ENCODE measurements at regions not wholly inside any gene's neighbourhood (a gene's known extent, or its start where the extent isn't known, plus 50 kb on each side); places are given as distances from the start of the nearest gene placed in this dataset.

DNA sequence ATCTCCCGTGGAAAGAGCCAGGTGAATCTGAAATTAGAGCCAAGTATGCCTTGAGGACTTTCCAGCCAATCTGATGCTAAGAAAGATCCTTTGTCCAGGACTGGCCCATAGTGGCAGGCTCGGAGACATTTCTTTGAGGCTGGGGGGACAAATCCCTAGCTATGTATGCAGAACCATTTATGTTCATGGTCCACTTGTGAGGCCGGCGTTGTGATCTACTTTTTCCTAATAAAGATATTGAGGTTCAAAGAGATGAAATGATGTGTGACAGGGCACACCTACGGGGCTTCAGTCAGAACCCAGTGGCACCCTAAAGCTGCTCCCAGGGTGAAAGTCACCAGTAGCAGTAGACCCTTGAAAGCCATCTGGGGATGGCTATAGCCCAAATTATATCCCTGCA lies 120.3 kb upstream of the MAFB start:
- Histone ChIP-seq H3K4me1 (ENCODE audit: control insufficient read depth, insufficient read depth, low read length) (no peaks in the 10 kb centered on the region), H3K27ac (ENCODE audit: low read length) (no peak overlapping the region), H3K27me3 (ENCODE audit: control insufficient read depth, insufficient read depth) (no peaks in the 10 kb centered on the region), H3K4me3 (ENCODE audit: low read length) (no peak overlapping the region), H3K9me3 (ENCODE audit: control insufficient read depth, low read length) (no peaks in the 10 kb centered on the region)
- no peak for ATAC-seq
- intact Hi-C loops (cut with DNase I): no loop called here
- 90% methylated on average over 5 of the region's 5 CpGs for WGBS
- no peak for DNase-seq

DNA sequence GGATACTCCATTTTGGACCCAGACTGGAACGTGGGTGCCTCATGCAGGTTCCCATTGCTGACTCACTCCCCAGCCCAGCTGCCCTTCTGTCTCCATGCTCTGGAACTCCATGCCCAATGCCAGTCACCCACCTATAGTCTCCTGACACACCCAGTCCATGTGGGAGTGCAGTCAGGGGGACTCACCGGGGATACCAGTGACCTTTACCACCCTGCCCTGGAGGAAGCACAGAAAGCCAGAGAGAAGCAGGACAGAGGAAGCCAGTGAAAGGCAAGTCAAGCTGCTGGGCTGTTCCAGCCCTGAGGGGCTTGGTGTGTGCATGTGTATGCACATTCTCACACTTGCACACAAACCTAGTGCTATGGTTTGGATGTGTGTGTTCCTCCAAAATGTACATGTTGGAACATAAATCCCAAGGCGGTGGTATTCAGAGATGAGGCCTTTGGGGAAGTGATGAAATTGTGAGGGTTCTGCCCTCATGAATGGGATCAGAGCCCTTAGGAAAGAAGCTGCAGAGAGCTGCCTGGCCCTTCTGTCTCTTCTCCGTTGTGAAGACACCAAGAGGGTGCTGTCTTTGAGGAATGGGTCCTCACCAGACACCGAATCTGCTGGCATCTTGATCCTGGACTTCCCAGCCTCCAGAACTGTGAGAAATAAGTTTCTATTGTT lies 121.4 kb upstream of the MAFB start:
- Histone ChIP-seq H3K27ac (ENCODE audit: low read length) (no peak overlapping the region), H3K4me3 (ENCODE audit: low read length) (no peak overlapping the region), H3K9me3 (ENCODE audit: control insufficient read depth, low read length) (no peaks in the 10 kb centered on the region), H3K4me1 (ENCODE audit: control insufficient read depth, insufficient read depth, low read length) (no peaks in the 10 kb centered on the region), H3K27me3 (ENCODE audit: control insufficient read depth, insufficient read depth) (no peaks in the 10 kb centered on the region)
- DNase-seq (no peak), ATAC-seq (no peak)
- intact Hi-C loops (cut with DNase I): no loop called here
- 76% methylated on average over 5 of the region's 5 CpGs for WGBS

DNA sequence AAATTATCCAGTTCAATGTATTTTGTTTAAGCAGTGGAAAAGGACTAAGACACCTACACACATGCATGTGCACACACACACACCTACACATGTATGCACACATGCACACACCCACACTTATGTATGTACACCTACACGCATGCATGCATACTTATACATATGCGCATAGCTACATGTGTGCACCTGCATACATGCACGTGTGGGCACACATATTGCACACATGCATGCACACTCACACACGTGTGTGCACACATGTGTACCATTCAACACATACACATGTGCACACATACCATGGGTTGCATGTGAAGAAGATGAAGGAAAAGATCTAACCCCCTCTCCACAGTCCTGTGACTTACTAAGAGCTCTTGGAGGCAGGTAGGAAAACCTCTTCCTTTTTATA lies 122.0 kb upstream of the MAFB start:
- WGBS: 89% methylated on average over 4 of the region's 4 CpGs
- Histone ChIP-seq H3K4me3 (ENCODE audit: low read length) (no peak overlapping the region), H3K27me3 (ENCODE audit: control insufficient read depth, insufficient read depth) (no peaks in the 10 kb centered on the region), H3K4me1 (ENCODE audit: control insufficient read depth, insufficient read depth, low read length) (no peaks in the 10 kb centered on the region), H3K27ac (ENCODE audit: low read length) (no peak overlapping the region), H3K9me3 (ENCODE audit: control insufficient read depth, low read length) (no peaks in the 10 kb centered on the region)
- ATAC-seq (no peak), DNase-seq (no peak)
- intact Hi-C loops (cut with DNase I): no loop called here

DNA sequence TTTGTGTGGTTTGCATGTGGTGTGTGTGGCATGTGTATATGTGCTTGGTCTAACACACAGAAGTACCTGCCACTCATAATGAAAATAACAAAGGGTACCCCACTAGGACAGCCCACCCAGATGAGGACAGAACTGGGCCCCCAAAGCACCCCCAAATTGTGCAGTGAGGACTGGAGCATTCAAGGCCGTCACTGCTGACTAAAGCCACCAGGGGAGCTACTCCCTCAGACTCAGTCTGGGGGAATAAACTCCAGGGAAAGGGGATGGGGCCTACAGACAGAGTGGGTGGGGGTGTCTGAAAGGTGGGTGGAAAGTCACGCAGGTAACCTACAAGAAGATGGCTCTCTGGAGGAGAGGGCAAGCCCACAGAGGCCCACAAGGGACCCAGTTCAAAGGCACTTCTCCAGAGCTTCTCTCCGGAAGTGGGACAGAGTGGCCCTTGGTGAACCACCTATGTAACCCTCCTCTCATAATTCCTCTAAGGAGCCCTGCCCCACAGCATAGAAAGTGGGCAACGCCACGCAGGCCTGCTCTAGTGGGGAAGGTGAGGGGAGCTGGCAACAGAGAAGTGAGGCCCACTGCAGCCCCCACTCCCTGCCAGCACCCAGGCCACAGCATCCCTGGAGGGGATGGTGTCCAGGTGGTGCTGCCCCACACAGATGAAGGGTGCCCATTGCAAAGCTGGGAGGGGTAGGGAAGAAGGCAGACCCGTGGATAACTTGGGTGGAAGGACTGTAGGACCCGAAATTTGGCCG lies 122.8 kb upstream of the MAFB start:
- WGBS: 87% methylated on average over 8 of the region's 8 CpGs
- Histone ChIP-seq H3K9me3 (ENCODE audit: control insufficient read depth, low read length) (no peaks in the 10 kb centered on the region), H3K27me3 (ENCODE audit: control insufficient read depth, insufficient read depth) (no peaks in the 10 kb centered on the region), H3K4me1 (ENCODE audit: control insufficient read depth, insufficient read depth, low read length) (no peaks in the 10 kb centered on the region), H3K4me3 (ENCODE audit: low read length) (no peak overlapping the region), H3K27ac (ENCODE audit: low read length) (no peak overlapping the region)
- no peak for ATAC-seq
- intact Hi-C loops (cut with DNase I): no loop called here
- DNase-seq: no peak

DNA sequence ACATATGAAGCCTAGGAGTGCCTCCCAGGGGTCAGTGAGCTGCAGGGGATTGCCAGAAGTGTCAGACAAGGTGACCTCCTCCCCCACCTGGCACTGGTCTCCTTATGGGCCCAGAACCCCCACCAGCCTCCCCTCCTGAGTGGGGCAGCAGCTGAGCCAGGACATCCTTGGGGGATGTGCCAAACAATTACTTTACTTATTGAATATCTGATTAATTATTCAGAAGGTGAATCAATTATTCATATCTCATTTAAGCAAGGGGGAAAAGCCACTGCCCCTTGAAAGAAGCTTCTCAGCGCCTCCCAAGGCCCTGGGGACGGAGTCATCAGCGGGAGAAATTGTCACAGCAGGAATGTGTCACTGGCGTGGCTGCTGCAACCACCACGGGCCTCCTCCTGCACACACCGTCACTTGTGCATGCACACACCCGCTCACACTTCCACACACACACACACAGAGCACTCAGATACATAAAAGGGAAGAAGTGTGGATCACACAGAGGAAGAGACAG lies 123.4 kb upstream of the MAFB start:
- ATAC-seq (no peak), DNase-seq (no peak)
- no peak overlapping the region for H3K27ac ChIP-seq (ENCODE audit: low read length)
- no peaks in the 10 kb centered on the region for H3K4me1 ChIP-seq (ENCODE audit: control insufficient read depth, insufficient read depth, low read length)
- WGBS: 81% methylated on average over 7 of the region's 7 CpGs
- no peaks in the 10 kb centered on the region for H3K9me3 ChIP-seq (ENCODE audit: control insufficient read depth, low read length)
- H3K27me3 ChIP-seq (ENCODE audit: control insufficient read depth, insufficient read depth): no peaks in the 10 kb centered on the region
- H3K4me3 ChIP-seq (ENCODE audit: low read length): no peak overlapping the region
- intact Hi-C loops (cut with DNase I): no loop called here

DNA sequence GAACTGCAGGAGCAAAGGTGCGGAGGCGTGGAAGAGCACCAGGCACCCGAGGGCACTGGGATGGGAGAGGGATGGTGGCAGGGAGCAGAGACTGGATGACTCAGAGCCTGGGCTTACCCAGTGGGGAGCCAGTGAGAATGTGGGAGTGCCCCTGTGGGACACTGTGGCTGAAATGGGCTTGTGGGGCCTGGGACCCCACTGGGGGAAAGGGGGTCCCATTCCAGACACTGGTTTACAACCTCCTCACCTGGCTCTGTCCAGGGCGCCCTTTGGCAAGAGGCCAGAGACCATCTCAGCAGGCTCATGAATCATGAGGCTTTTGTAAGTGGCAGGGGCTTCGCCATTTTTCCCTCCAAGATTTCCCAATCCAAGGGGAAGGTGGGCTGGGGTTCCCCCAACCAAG lies 124.0 kb upstream of the MAFB start:
- WGBS: 86% methylated on average over 5 of the region's 5 CpGs

DNA sequence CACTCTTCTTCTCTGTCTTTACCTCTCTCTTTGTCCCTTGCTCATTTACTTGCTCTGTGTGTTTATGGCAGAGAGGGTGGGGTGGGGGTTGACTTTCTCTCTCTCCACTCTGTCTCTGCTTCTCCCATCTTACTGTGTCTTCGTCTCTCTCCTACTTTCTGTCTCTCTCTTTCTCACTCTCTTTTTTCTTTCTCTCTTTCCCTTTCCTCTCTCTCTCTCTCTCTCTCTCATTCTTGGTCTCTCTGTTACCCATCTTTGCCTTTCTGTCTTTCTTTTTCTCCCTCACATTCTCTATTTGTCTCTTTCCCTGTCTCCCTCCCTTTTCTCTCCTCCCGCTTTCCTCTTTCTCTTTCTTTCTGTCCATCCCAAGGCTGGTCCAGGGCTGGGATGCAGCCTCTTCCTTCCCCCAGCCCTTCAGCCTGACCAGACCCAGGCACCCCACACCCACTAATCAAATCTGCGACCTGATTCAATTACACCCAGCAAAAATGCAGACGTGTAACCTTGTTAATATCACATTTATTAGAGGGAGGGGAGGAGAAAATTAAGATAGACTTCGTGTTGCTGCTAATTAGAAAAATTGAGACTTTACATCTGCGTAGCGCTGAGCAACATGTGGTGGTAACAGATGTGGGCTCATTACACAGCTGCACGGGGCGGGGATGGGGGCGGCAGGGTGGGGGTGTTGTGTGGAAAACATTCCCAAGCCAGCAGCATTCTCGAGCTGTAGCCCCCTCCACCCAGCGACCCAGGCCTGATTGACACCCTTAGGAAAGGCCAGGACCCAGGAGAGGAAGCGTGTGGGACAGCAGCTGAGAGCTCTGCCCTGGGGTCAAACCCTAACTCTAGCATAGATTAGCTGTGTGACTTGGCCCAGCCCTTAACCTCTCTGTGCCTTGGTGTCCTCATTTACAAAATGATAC lies 124.9 kb upstream of the MAFB start:
- intact Hi-C loops (cut with DNase I): no loop called here
- no peak overlapping the region for H3K4me3 ChIP-seq (ENCODE audit: low read length)
- no peak overlapping the region for H3K27ac ChIP-seq (ENCODE audit: low read length)
- H3K27me3 ChIP-seq (ENCODE audit: control insufficient read depth, insufficient read depth): no peaks in the 10 kb centered on the region
- H3K9me3 ChIP-seq (ENCODE audit: control insufficient read depth, low read length): no peaks in the 10 kb centered on the region
- 70% methylated on average over 13 of the region's 13 CpGs for WGBS
- no peak for ATAC-seq
- DNase-seq: no peak
- H3K4me1 ChIP-seq (ENCODE audit: control insufficient read depth, insufficient read depth, low read length): no peaks in the 10 kb centered on the region

More for the DNA sequence above, 124.0 kb upstream of the MAFB start:
- ATAC-seq: no peak
- Histone ChIP-seq H3K27ac (ENCODE audit: low read length) (no peak overlapping the region), H3K4me3 (ENCODE audit: low read length) (no peak overlapping the region), H3K9me3 (ENCODE audit: control insufficient read depth, low read length) (no peaks in the 10 kb centered on the region), H3K27me3 (ENCODE audit: control insufficient read depth, insufficient read depth) (no peaks in the 10 kb centered on the region), H3K4me1 (ENCODE audit: control insufficient read depth, insufficient read depth, low read length) (no peaks in the 10 kb centered on the region)
- intact Hi-C loops (cut with DNase I): no loop called here
- DNase-seq: no peak

DNA sequence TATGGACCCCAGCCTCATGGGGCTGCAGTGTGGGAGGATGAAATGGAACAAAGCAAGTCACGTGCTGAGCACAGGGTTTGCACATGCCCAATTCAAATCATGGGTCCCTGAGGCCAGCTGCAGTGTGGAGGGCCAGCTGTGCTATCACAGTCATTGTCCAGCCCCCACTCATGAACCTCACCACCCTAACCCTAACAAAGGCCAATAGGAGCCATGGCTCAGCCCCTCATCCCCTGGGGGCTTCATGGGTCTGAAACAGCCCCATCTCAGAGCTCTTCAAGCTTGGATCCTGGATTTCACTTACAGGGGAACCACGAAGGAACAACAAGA lies 125.6 kb upstream of the MAFB start:
- H3K4me3 ChIP-seq (ENCODE audit: low read length): no peak overlapping the region
- no peaks in the 10 kb centered on the region for H3K4me1 ChIP-seq (ENCODE audit: control insufficient read depth, insufficient read depth, low read length)
- H3K27ac ChIP-seq (ENCODE audit: low read length): no peak overlapping the region
- DNase-seq (no peak), ATAC-seq (no peak)
- H3K27me3 ChIP-seq (ENCODE audit: control insufficient read depth, insufficient read depth): no peaks in the 10 kb centered on the region
- 71% methylated on average over 2 of the region's 2 CpGs for WGBS
- intact Hi-C loops (cut with DNase I): no loop called here
- no peaks in the 10 kb centered on the region for H3K9me3 ChIP-seq (ENCODE audit: control insufficient read depth, low read length)

DNA sequence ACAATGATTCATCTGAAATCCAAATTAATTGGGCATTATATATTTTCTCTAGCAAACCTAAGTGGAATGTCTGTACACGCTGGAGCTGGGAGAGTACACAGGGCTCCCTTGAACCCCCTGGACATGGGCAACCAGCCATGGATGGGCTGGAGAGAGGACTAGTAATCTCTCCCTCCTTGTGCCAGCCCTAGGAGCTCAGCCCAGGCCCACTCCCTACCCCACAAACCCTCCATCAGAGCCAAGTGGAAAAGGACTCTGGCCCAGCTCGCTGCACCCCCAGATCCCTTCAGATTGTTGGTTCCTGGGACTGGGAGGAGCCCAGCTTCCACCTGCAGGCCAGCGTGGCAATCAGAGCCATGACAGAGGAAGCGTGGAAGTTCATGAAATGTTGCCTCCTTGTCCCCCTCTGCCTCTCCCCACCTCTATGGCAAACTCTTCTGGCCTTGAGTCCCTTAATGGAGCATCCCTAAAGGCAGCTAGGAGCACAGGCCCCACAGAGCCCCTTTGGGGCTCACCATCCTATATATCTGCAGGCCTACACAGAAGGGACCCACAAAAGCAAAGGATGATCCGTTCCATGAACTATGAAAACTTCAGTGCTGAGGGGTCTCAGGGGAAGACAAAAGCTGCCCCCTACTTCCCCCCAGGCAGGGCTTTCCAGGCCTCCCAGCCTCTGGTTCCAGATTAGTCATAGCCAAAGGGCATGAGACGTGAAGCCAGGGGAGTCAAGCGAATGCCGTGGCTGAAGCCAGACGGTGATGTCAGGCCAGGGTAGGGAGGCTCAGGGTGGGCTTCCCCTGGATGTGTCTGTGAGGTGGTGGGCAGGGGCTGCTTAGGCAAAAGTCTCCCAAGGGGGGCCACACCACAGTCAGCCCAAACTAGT lies 126.4 kb upstream of the MAFB start:
- intact Hi-C loops (cut with DNase I): no loop called here
- no peak overlapping the region for H3K4me3 ChIP-seq (ENCODE audit: low read length)
- H3K4me1 ChIP-seq (ENCODE audit: control insufficient read depth, insufficient read depth, low read length): no peaks in the 10 kb centered on the region
- no peaks in the 10 kb centered on the region for H3K9me3 ChIP-seq (ENCODE audit: control insufficient read depth, low read length)
- ATAC-seq: no peak
- no peak for DNase-seq
- H3K27ac ChIP-seq (ENCODE audit: low read length): no peak overlapping the region
- 87% methylated on average over 9 of the region's 9 CpGs for WGBS
- H3K27me3 ChIP-seq (ENCODE audit: control insufficient read depth, insufficient read depth): no peaks in the 10 kb centered on the region

DNA sequence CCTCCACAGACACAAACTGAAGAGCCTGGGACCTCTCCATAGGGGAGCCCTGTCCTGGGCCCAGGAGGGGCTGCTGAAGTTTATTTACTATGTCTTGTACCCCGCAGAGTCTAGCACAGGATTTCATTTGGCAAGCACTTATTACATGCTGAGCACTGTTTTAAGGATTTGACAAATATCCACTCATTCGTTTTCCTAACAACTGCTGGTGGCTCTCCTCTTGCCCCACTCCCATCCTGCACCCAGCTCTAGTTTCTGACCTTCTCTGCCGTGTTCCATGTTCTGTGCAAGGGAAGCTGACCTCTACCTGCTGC lies 127.0 kb upstream of the MAFB start:
- no peaks in the 10 kb centered on the region for H3K27me3 ChIP-seq (ENCODE audit: control insufficient read depth, insufficient read depth)
- intact Hi-C loops (cut with DNase I): no loop called here
- WGBS: 90% methylated on average over 3 of the region's 3 CpGs
- no peaks in the 10 kb centered on the region for H3K4me1 ChIP-seq (ENCODE audit: control insufficient read depth, insufficient read depth, low read length)
- H3K27ac ChIP-seq (ENCODE audit: low read length): no peak overlapping the region
- ATAC-seq (no peak), DNase-seq (no peak)
- no peak overlapping the region for H3K4me3 ChIP-seq (ENCODE audit: low read length)
- H3K9me3 ChIP-seq (ENCODE audit: control insufficient read depth, low read length): no peaks in the 10 kb centered on the region
